Mucosa of rectum (tissue), 2 donors: ENCODE measurements at regions not wholly inside any gene's neighbourhood (a gene's known extent, or its start where the extent isn't known, plus 50 kb on each side); places are given as distances from the start of the nearest gene placed in this dataset.

Source experiments
- H3K27ac ChIP-seq, 2 donors: one replicate each; pipeline ENCODE4 v1.7.0; 2013; ENCODE audit warnings: inconsistent platforms in 2 of 2, low read depth in 2 of 2, low read length in 2 of 2
- H3K27me3 ChIP-seq, 2 donors: one replicate each; pipeline ENCODE4 v1.7.0; 2013; ENCODE audit warnings: low read length in 2 of 2; ENCODE audit not compliant: control insufficient read depth in 2 of 2, insufficient read depth in 2 of 2
- H3K36me3 ChIP-seq, 2 donors: one replicate each; pipeline ENCODE4 v1.7.0; 2013; ENCODE audit warnings: low read length in 2 of 2; ENCODE audit not compliant: control insufficient read depth in 2 of 2, insufficient read depth in 2 of 2
- H3K4me1 ChIP-seq, 2 donors: one replicate each; pipeline ENCODE4 v1.7.0; 2013; ENCODE audit warnings: low read length in 2 of 2, mild to moderate bottlenecking in 1 of 2; ENCODE audit not compliant: control insufficient read depth in 2 of 2, insufficient read depth in 2 of 2
- H3K4me3 ChIP-seq, 2 donors: one replicate each; pipeline ENCODE4 v1.7.0; 2013; ENCODE audit warnings: low read length in 2 of 2
- H3K9ac ChIP-seq, 2 donors: one replicate each; pipeline ENCODE4 v1.7.0; 2013; ENCODE audit warnings: low read length in 2 of 2, low read depth in 1 of 2, mild to moderate bottlenecking in 1 of 2
- H3K9me3 ChIP-seq, 2 donors: one replicate each; pipeline ENCODE4 v1.7.0; 2013; ENCODE audit warnings: low read length in 2 of 2; ENCODE audit not compliant: control insufficient read depth in 2 of 2
- donor health status: healthy.
- donor health status: Normal muscosa, but diverticular disease.

DNA sequence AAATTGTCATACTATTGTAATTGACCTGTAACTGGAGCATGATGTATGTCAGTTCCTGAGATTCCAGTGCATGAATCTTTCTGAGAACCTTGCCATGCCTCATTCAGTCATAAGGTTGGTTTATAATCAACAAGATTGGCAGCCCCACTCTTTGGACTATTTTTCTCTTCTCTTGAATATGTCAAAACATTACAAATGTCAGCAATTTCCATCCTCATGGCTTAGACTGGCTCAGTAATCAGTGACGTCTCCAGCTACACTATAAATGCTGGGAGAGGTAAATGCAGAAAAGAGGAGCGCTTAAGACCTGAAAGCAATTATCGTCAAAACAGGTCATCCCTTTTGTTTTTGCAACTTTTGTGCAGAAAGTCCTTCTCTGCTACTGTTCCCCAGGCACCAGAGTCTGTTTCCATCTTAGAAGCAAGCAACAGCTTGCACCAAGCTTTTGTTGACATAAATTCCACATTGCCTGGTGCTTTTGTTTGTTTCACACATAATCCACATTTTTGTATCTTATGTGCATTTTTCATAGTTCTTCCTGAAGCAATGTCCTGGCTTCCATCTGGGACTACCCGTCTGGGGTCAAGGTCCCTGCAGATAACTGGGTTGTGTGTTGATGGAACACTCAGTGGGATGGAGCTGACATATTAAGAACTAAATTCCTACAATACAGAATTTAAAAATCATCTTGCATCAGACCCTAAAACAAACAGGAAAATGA lies 149.8 kb downstream of the OSR1 start:
- Histone ChIP-seq H3K4me1 (no peaks in the 10 kb centered on the region), H3K27ac (no peak overlapping the region), H3K4me3 (no peak overlapping the region), H3K36me3 (no peaks in the 10 kb centered on the region), H3K27me3 (no peaks in the 10 kb centered on the region), H3K9ac (no peak overlapping the region), H3K9me3 (no peaks in the 10 kb centered on the region)

GRCh38 chr2:19207452-19207851 lies 151.0 kb downstream of the OSR1 start:
- Histone ChIP-seq H3K27me3 (no peaks in the 10 kb centered on the region), H3K4me1 (no peaks in the 10 kb centered on the region), H3K4me3 (no peak overlapping the region), H3K9me3 (no peaks in the 10 kb centered on the region), H3K9ac (no peak overlapping the region), H3K27ac (no peak overlapping the region), H3K36me3 (no peaks in the 10 kb centered on the region)

DNA sequence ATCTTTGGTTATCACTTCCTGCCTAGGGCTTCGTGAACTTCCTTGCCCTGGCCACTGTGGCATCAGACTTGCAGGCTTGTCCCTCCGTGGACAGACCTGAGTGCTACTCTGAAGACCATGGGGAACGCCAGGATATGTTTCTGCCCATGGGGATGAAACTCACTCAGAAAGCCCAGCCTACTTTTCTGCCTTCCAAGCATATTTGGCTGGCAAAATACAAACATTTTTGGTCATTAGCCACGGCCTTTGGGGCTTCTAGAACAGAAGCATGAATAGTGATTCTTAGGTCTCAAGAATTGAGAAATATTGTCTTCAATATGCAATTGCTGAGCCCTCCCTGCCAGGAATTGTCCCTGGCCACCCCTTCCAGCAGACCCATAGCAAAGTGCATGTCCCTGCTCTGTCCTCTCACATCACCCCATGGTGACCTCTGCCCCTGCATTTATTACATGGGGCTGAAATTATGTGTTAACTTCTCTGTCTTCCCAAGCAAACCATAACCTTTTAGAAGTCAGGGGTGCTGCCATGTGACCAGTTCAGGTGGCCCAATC lies 152.4 kb downstream of the OSR1 start:
- Histone ChIP-seq H3K9ac (no peak overlapping the region), H3K9me3 (no peaks in the 10 kb centered on the region), H3K4me3 (no peak overlapping the region), H3K27ac (no peak overlapping the region), H3K36me3 (no peaks in the 10 kb centered on the region), H3K4me1 (no peaks in the 10 kb centered on the region), H3K27me3 (no peaks in the 10 kb centered on the region)

GRCh38 chr2:19203866-19204265 lies 154.6 kb downstream of the OSR1 start:
- Histone ChIP-seq H3K27me3 (no peaks in the 10 kb centered on the region), H3K27ac (no peak overlapping the region), H3K4me1 (no peaks in the 10 kb centered on the region), H3K4me3 (no peak overlapping the region), H3K9me3 (no peaks in the 10 kb centered on the region), H3K36me3 (no peaks in the 10 kb centered on the region), H3K9ac (no peak overlapping the region)

DNA sequence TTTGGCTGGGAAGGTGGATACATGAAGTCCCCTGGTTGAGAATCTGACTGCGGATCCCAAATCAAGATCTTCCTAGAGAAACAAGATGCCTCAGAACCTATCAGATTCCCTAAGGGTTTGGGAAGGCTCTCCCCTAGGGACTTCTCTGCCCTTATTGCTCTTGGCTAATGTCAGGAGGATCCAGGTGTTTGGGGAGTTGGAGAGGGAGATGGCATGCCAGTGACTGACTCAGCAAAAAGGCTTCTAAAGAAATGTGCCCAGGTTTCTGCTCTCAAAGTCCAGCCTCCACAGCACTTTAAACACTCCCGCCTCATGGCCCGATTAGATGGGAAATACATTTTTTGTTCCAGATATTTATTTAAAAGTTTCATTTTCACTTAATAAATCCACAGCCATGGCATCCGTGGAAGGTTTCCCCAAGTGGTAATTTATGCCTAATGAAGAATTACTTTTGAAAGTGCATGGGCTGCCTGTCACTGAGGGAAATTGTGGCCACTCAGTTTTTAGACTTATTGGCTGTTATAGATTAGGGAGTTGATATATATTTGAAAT lies 156.4 kb downstream of the OSR1 start:
- Histone ChIP-seq H3K4me1 (no peaks in the 10 kb centered on the region), H3K27ac (no peak overlapping the region), H3K27me3 (no peaks in the 10 kb centered on the region), H3K9me3 (no peaks in the 10 kb centered on the region), H3K36me3 (no peaks in the 10 kb centered on the region), H3K9ac (no peak overlapping the region), H3K4me3 (no peak overlapping the region)

DNA sequence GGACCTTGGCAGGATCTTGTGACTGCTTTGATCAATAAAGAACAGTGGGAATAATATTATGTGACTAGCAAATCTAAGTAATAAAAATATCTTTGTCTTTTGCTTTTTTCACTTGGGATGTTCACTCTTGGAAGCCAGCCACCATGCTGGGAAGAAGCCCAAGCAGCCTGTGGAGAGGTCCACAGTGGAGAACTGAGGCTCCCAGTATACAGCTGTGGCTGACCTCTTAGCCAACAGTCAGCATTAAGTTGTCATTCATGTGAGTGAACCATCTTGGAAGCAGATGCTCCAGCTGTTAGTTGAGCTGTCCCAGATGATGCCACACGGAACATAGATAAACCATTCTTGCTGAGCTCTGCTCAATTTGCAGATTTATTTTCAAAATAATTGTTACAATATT lies 160.0 kb downstream of the OSR1 start:
- Histone ChIP-seq H3K4me1 (no peaks in the 10 kb centered on the region), H3K9me3 (no peaks in the 10 kb centered on the region), H3K27me3 (no peaks in the 10 kb centered on the region), H3K36me3 (no peaks in the 10 kb centered on the region), H3K27ac (no peak overlapping the region), H3K9ac (no peak overlapping the region), H3K4me3 (no peak overlapping the region)

GRCh38 chr2:19195661-19196060 lies 162.8 kb downstream of the OSR1 start:
- no peaks in the 10 kb centered on the region for H3K4me1 ChIP-seq
- H3K9ac ChIP-seq, result no peak overlapping the region
- H3K9me3 ChIP-seq, result no peaks in the 10 kb centered on the region
- H3K27ac ChIP-seq, result no peak overlapping the region
- H3K27me3 ChIP-seq, result no peaks in the 10 kb centered on the region
- no peak overlapping the region for H3K4me3 ChIP-seq
- no peaks in the 10 kb centered on the region for H3K36me3 ChIP-seq

GRCh38 chr2:19189391-19189790 lies 169.0 kb downstream of the OSR1 start:
- no peaks in the 10 kb centered on the region for H3K36me3 ChIP-seq
- no peak overlapping the region for H3K27ac ChIP-seq
- no peaks in the 10 kb centered on the region for H3K27me3 ChIP-seq
- no peak overlapping the region for H3K4me3 ChIP-seq
- H3K4me1 ChIP-seq, result no peaks in the 10 kb centered on the region
- H3K9me3 ChIP-seq, result no peaks in the 10 kb centered on the region
- H3K9ac ChIP-seq, result no peak overlapping the region

DNA sequence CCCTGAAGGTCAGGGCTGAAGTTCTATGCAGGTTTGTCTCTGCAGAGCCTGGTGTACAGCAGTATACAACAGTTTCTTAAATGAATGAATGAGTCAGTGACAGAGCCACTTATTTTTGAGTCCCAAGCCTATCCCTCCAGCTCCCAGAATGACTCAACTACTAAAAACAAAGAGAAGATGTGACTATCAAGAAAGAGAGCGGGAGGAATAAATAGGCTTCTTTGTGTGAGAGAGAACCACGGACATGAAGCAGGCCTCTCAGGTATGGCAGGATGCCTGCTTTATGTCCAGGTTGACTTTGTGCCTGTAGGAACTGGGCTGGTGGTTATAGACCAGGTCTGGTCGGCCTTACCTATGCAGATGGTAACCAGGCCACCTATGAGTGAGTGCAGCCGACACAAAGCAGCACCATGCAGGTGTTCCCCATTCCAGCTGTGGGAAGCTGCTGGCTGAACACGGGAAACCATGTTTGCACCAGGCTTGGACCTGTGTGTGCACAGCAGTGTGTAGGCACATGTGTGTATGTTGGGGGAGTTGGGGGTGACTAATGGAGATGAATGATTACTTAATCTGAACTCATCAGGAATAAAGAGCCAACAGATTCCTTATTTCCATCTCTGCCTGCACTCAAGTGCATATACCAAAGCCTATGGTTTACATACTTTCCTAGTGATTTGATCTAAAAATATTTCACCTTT lies 171.0 kb downstream of the OSR1 start:
- no peaks in the 10 kb centered on the region for H3K4me1 ChIP-seq
- H3K27me3 ChIP-seq, result no peaks in the 10 kb centered on the region
- H3K36me3 ChIP-seq, result no peaks in the 10 kb centered on the region
- no peaks in the 10 kb centered on the region for H3K9me3 ChIP-seq
- no peak overlapping the region for H3K4me3 ChIP-seq
- no peak overlapping the region for H3K9ac ChIP-seq
- no peak overlapping the region for H3K27ac ChIP-seq

GRCh38 chr2:19185086-19185485 lies 173.3 kb downstream of the OSR1 start:
- Histone ChIP-seq H3K4me1 (no peaks in the 10 kb centered on the region), H3K9ac (no peak overlapping the region), H3K4me3 (no peak overlapping the region), H3K9me3 (no peaks in the 10 kb centered on the region), H3K27me3 (no peaks in the 10 kb centered on the region), H3K36me3 (no peaks in the 10 kb centered on the region), H3K27ac (no peak overlapping the region)
